Astrocyte of the hippocampus (primary cell): ENCODE measurements at regions not wholly inside any gene's neighbourhood (a gene's known extent, or its start where the extent isn't known, plus 50 kb on each side); places are given as distances from the start of the nearest gene placed in this dataset.

Experiments
- DNase-seq: peaks from one replicate; pipeline ENCODE4 v3.0.0; 2011; ENCODE audit warnings: low read depth, low spot score

GRCh38 chr5:147965715-147966114 is 59.4 kb upstream of the C5orf46 start:
- DNase-seq, result no peak

- no peak for DNase-seq
Measured at GRCh38 chr5:147963948-147964693, 57.8 kb upstream of the C5orf46 start.

GRCh38 chr5:147963436-147963835 is 57.1 kb upstream of the C5orf46 start:
- no peak for DNase-seq

GRCh38 chr5:147961208-147961749 is 54.9 kb upstream of the C5orf46 start:
- DNase-seq, result no peak

GRCh38 chr5:147957901-147958300 is 51.6 kb upstream of the C5orf46 start:
- DNase-seq, result no peak

GRCh38 chr5:147956842-147957223 is 50.5 kb upstream of the C5orf46 start:
- no peak for DNase-seq

GRCh38 chr5:147956064-147956841 is 49.9 kb upstream of the C5orf46 start:
- DNase-seq, result no peak
